KMS-11 (cell line): ENCODE measurements at regions not wholly inside any gene's neighbourhood (a gene's known extent, or its start where the extent isn't known, plus 50 kb on each side); places are given as distances from the start of the nearest gene placed in this dataset.

Experiments
- H2AFZ ChIP-seq: fragments of 200-600 bp; sonication (generic); 2 replicates; pipeline ENCODE4 v1.6.1; 2016; ENCODE audit warnings: antibody characterized with exemption, mixed run types, low read depth
- H3K27ac ChIP-seq: fragments of 200-600 bp; sonication (generic); 2 replicates; pipeline ENCODE4 v1.6.1; 2016; ENCODE audit warnings: mild to moderate bottlenecking, mixed run types
- H3K27me3 ChIP-seq: fragments of 200-600 bp; sonication (generic); 2 replicates; pipeline ENCODE4 v1.6.1; 2017; ENCODE audit warnings: mild to moderate bottlenecking, low read depth, mixed run types, moderate library complexity; ENCODE audit not compliant: insufficient read depth
- H3K36me3 ChIP-seq: fragments of 200-600 bp; sonication (generic); 2 replicates; pipeline ENCODE4 v1.6.1; 2017; ENCODE audit warnings: mild to moderate bottlenecking, mixed run types; ENCODE audit not compliant: insufficient read depth
- H3K4me1 ChIP-seq: fragments of 200-600 bp; sonication (generic); 2 replicates; pipeline ENCODE4 v1.6.1; 2016; ENCODE audit warnings: mild to moderate bottlenecking, low read depth, mixed run types; ENCODE audit not compliant: poor library complexity, severe bottlenecking
- H3K4me2 ChIP-seq: fragments of 200-600 bp; sonication (generic); 2 replicates; pipeline ENCODE4 v1.7.0; 2016; ENCODE audit warnings: mild to moderate bottlenecking, mixed run types
- H3K4me3 ChIP-seq: fragments of 200-600 bp; sonication (generic); IDR thresholded peaks from 2 replicates; pipeline ENCODE4 v1.6.1; 2017; ENCODE audit warnings: low read depth, low read length, mixed read lengths; ENCODE audit not compliant: insufficient read depth
- H3K79me2 ChIP-seq: fragments of 200-600 bp; sonication (generic); 2 replicates; pipeline ENCODE4 v1.6.1; 2016; ENCODE audit warnings: low read depth, mixed run types; ENCODE audit not compliant: insufficient read depth
- H3K9ac ChIP-seq: fragments of 200-600 bp; sonication (generic); 2 replicates; pipeline ENCODE4 v1.6.1; 2016; ENCODE audit warnings: mild to moderate bottlenecking, mixed run types
- H4K20me1 ChIP-seq: fragments of 200-600 bp; sonication (generic); 2 replicates; pipeline ENCODE4 v1.6.1; 2016; ENCODE audit warnings: mild to moderate bottlenecking, mixed run types; ENCODE audit not compliant: insufficient read depth
- CTCF ChIP-seq: fragments of 200-600 bp; sonication (generic); conservative IDR thresholded peaks from 2 replicates; pipeline ENCODE4 v1.6.1; 2017; ENCODE audit warnings: low read depth, mild to moderate bottlenecking, antibody characterized with exemption, low read length, moderate library complexity, mixed read lengths

GRCh38 chr1:184329245-184329953 lies 57.4 kb upstream of the C1orf21 start:
- no peaks in the 10 kb centered on the region for H3K27me3 ChIP-seq
- no peak for TF ChIP-seq CTCF
- H3K9ac ChIP-seq: no peak overlapping the region
- H4K20me1 ChIP-seq: no peaks in the 10 kb centered on the region
- H3K4me1 ChIP-seq: no peaks in the 10 kb centered on the region
- no peak overlapping the region for H3K4me2 ChIP-seq
- H2AFZ ChIP-seq: no peak overlapping the region
- no peak overlapping the region for H3K4me3 ChIP-seq
- H3K27ac ChIP-seq: no peak overlapping the region
- H3K36me3 ChIP-seq: no peaks in the 10 kb centered on the region
- no peaks in the 10 kb centered on the region for H3K79me2 ChIP-seq

DNA sequence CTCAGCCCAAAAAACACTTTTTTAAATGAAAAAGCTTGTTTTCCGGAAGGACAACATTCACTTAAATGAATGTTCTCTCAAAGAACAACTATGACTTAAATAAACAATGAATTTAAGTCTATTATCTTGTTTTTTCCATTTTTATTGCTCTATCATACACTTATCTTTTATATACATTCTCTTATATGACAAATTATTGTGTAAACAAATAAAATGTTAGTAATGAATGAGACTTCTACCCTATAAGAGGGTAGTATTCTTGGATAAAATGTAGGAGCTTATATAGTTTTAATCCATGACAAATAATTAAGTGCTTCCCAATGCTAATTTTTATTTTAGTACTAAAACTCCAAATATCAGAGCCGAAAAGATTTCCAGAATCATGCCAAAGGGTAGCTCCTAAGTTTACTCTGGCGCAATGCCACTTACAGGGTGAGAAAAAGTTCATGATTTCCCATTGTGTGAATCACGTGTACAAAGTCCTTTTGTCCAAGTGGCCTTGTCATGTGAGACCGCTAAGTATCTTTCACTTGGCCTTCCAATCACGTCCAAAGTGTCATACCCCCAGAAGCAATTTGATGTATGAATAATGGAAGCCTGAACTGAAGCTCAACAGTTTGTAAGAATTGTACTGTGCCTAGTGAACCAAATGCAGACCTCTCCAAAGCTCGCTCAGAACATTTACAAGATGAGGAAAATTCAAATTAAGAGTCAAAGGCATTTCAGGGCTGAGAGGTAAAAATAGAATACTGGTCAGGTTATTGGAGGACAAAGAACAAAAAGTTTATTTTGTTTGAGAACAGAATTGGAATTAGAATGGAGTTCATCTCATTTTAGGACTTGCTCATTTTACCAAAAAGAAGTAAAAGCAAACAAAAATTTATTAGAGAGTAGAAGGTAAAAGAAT lies 56.6 kb upstream of the C1orf21 start:
- Histone ChIP-seq H3K4me2 (no peak overlapping the region), H3K27ac (no peak overlapping the region), H3K27me3 (no peaks in the 10 kb centered on the region), H3K79me2 (no peaks in the 10 kb centered on the region), H3K4me3 (no peak overlapping the region), H3K4me1 (no peaks in the 10 kb centered on the region), H2AFZ (no peak overlapping the region), H3K9ac (no peak overlapping the region), H4K20me1 (no peaks in the 10 kb centered on the region), H3K36me3 (no peaks in the 10 kb centered on the region)
- no peak for TF ChIP-seq CTCF

DNA sequence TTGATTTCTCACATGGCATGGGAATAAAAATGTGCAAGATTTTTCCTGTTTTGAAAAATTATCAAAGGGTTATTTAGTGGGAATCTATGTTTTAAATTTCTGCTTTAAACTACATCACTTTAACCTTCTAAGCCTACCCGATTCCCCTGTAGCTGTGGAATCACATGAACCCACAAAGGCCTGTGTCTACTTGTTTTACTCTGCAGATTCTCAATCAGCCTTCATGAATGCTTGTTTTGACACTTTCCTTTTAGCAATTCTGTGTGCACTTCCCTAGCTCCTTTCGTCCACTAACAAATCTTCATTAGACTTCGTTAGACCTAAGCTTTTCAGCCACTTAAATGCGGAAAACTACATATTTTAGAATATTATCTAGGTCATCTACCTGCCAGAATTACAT lies 56.0 kb upstream of the C1orf21 start:
- Histone ChIP-seq H3K79me2 (no peaks in the 10 kb centered on the region), H2AFZ (no peak overlapping the region), H3K27me3 (no peaks in the 10 kb centered on the region), H3K4me3 (no peak overlapping the region), H3K4me1 (no peaks in the 10 kb centered on the region), H3K27ac (no peak overlapping the region), H3K36me3 (no peaks in the 10 kb centered on the region), H3K9ac (no peak overlapping the region), H4K20me1 (no peaks in the 10 kb centered on the region), H3K4me2 (no peak overlapping the region)
- no peak for TF ChIP-seq CTCF
